ENCODE measurements at regions not wholly inside any gene's neighbourhood (a gene's known extent, or its start where the extent isn't known, plus 50 kb on each side); places are given as distances from the start of the nearest gene placed in this dataset.

GRCh38 chr12:70157099-70157498 lies 86.1 kb upstream of the CNOT2 start:
- no peak for TF ChIP-seq GATA2 (IDR thresholded peaks at IDR 0.05; ENCODE audit: low read depth, low read length)
- no peak for TF ChIP-seq GATA3 (IDR thresholded peaks at IDR 0.05; ENCODE audit: low read depth, low read length)

Data from SH-SY5Y (cell line).